SU-DHL-6 (cell line): ENCODE measurements at regions not wholly inside any gene's neighbourhood (a gene's known extent, or its start where the extent isn't known, plus 50 kb on each side); places are given as distances from the start of the nearest gene placed in this dataset.

Experiments
- EZH2phosphoT487 ChIP-seq: fragments of 200-600 bp; sonication (generic), shearing (Covaris generic); conservative IDR thresholded peaks from 2 replicates; pipeline ENCODE4 v1.6.1; 2018; ENCODE audit warnings: mild to moderate bottlenecking, antibody characterized with exemption, low read length, moderate library complexity, mixed read lengths
- TF ChIP-seq, protein P1 (sequence below): fragments of 200-600 bp; sonication (generic); IDR thresholded peaks from one replicate; pipeline ENCODE4 v1.5.1; 2017; ENCODE audit warnings: antibody characterized with exemption, mild to moderate bottlenecking, low read length, moderate library complexity; ENCODE audit not compliant: insufficient read depth, poor library complexity, severe bottlenecking

DNA sequence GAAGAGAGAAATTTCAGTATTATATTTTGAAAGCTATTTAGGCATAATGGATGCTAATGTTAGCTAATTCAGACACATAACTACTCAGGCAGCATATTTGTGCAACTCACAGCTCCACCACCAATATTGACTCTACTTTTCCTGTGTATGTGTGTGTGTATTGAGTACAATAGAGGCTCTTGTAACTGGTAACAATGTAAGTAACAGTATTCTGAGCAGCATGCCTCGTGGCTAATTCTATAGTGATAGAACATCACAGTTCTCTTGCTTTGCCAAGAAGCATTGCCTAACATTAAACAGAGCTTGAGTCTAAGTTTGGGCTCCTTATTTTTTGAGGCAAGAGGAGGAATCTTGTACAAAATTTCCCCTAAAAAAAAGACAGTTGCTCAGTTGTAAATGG, 98.6 kb upstream of the ARHGEF26 start:
- TF ChIP-seq, protein P1, sequence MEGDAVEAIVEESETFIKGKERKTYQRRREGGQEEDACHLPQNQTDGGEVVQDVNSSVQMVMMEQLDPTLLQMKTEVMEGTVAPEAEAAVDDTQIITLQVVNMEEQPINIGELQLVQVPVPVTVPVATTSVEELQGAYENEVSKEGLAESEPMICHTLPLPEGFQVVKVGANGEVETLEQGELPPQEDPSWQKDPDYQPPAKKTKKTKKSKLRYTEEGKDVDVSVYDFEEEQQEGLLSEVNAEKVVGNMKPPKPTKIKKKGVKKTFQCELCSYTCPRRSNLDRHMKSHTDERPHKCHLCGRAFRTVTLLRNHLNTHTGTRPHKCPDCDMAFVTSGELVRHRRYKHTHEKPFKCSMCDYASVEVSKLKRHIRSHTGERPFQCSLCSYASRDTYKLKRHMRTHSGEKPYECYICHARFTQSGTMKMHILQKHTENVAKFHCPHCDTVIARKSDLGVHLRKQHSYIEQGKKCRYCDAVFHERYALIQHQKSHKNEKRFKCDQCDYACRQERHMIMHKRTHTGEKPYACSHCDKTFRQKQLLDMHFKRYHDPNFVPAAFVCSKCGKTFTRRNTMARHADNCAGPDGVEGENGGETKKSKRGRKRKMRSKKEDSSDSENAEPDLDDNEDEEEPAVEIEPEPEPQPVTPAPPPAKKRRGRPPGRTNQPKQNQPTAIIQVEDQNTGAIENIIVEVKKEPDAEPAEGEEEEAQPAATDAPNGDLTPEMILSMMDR: no peak
- TF ChIP-seq EZH2phosphoT487: no peak
